ENCODE measurements at regions not wholly inside any gene's neighbourhood (a gene's known extent, or its start where the extent isn't known, plus 50 kb on each side); places are given as distances from the start of the nearest gene placed in this dataset.

DNA sequence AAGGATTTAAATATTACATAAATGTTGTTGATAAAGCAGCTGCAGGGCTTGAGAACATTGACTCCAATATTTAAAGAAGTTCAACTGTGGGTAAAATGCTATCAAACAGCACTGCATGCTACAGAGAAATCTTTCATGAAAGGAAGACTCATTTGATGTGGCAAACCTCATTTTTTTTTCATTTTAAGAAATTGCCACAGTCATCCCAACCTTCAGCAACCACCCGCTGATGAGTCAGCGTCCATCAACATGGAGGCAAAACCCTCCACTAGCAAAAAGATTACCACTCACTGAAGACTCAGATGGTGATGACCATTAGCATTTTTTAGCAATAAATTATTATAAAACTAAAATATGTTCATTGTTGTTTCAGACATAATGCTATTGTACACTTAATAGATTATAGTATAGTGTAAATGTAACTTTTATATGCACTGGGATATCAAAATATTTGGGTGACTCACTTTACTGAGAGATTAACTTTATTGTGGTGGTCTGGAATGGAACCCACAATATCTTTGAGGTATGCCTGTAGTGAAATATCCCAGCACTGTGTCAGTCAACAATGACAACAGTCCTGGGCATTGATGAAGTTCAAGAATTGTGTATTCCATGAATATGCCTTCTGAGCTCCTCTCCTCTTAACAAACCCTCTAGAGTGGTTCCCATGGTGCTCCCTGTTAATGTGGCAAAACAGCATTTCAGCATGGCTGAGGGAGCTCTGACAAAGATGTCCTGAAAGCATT is 52.4 kb upstream of the SOX21 start:
- TF ChIP-seq CTCF (IDR thresholded peaks at IDR 0.05; ENCODE audit: low read depth, low read length) = no peak
- no peak overlapping the region for H3K27ac ChIP-seq
- no peaks in the 10 kb centered on the region for H3K9me3 ChIP-seq (ENCODE audit: low read depth)
- no peaks in the 10 kb centered on the region for H3K36me3 ChIP-seq
- DNase-seq (ENCODE audit: low read depth in 1 of 2, low spot score in 1 of 2) = peak in 1 of 2 donors; percentile 3
- no peaks in the 10 kb centered on the region for H3K27me3 ChIP-seq
- no peak overlapping the region for H3K4me3 ChIP-seq
- H3K4me1 ChIP-seq (ENCODE audit: low read depth) = no peaks in the 10 kb centered on the region

All from cardiac muscle cell (in vitro differentiated cells and primary cell).